Thoracic aorta (tissue), 2 donors: ENCODE measurements at regions not wholly inside any gene's neighbourhood (a gene's known extent, or its start where the extent isn't known, plus 50 kb on each side); places are given as distances from the start of the nearest gene placed in this dataset.

ENCODE experiments used
- ATAC-seq: fragments of 150-250 bp; one replicate; pipeline ENCODE4 v1.8.0; 2017; ENCODE audit warnings: low read depth; ENCODE audit not compliant: insufficient number of reproducible peaks, low FRiP score
- DNase-seq: peaks from one replicate; pipeline ENCODE4 v3.0.0-alpha.2; 2020; ENCODE audit warnings: low spot score
- H3K27ac ChIP-seq, 2 donors: fragments of 200-600 bp; sonication (generic); 1 replicate in 1 of 2; 2 replicates in 1 of 2; pipeline ENCODE4 v1.5.1; 2016; ENCODE audit warnings: mild to moderate bottlenecking in 2 of 2, moderate library complexity in 2 of 2
- H3K27me3 ChIP-seq: fragments of 200-600 bp; sonication (generic); replicated peaks from 2 replicates; pipeline ENCODE4 v1.6.0; 2016; ENCODE audit warnings: mild to moderate bottlenecking; ENCODE audit not compliant: insufficient read depth
- H3K36me3 ChIP-seq: fragments of 200-600 bp; sonication (generic); one replicate; pipeline ENCODE4 v1.5.1; 2016
- H3K4me1 ChIP-seq, 2 donors: fragments of 200-600 bp; sonication (generic); 1 replicate in 1 of 2; 2 replicates in 1 of 2; pipeline versions ENCODE4 v1.5.1 to v1.6.0; 2016; ENCODE audit warnings: low read depth in 2 of 2, mild to moderate bottlenecking in 1 of 2; ENCODE audit not compliant: control insufficient read depth in 1 of 2
- H3K4me3 ChIP-seq: fragments of 200-600 bp; sonication (generic); 2 replicates; pipeline ENCODE4 v1.5.1; 2016; ENCODE audit warnings: mild to moderate bottlenecking
- H3K9me3 ChIP-seq: fragments of 200-600 bp; sonication (generic); 2 replicates; pipeline ENCODE4 v1.5.1; 2016
- CTCF ChIP-seq: fragments of 200-600 bp; sonication (generic); IDR thresholded peaks from one replicate; pipeline ENCODE4 v1.5.1; 2019; ENCODE audit warnings: antibody characterized with exemption

GRCh38 chr16:85522842-85523601 is 90.1 kb upstream of the GSE1 start:
- peak; percentile 48 for ATAC-seq
- Histone ChIP-seq H3K27me3 (no peaks in the 10 kb centered on the region), H3K9me3 (no peaks in the 10 kb centered on the region), H3K27ac (no peak overlapping the region), H3K4me1 (peaks cover 2 to 26% of the 10 kb centered on the region in 2 donors), H3K36me3 (no peaks in the 10 kb centered on the region), H3K4me3 (peak overlapping the region; percentile 2)
- no peak for DNase-seq
- TF ChIP-seq CTCF = no peak

GRCh38 chr16:85523602-85524364 is 89.3 kb upstream of the GSE1 start:
- TF ChIP-seq CTCF = no peak
- ATAC-seq (no peak), DNase-seq (no peak)
- Histone ChIP-seq H3K27ac (no peak overlapping the region), H3K9me3 (no peaks in the 10 kb centered on the region), H3K4me1 (peaks cover 2 to 26% of the 10 kb centered on the region in 2 donors), H3K4me3 (peak overlapping the region; percentile 2), H3K36me3 (no peaks in the 10 kb centered on the region), H3K27me3 (no peaks in the 10 kb centered on the region)

- H3K4me1 ChIP-seq = peaks cover 2 to 26% of the 10 kb centered on the region in 2 donors
- DNase-seq = no peak
- no peaks in the 10 kb centered on the region for H3K27me3 ChIP-seq
- ATAC-seq = no peak
- H3K36me3 ChIP-seq = no peaks in the 10 kb centered on the region
- no peaks in the 10 kb centered on the region for H3K9me3 ChIP-seq
- no peak for TF ChIP-seq CTCF
- no peak overlapping the region for H3K27ac ChIP-seq
- peak overlapping the region; percentile 23 for H3K4me3 ChIP-seq
These were observed 88.8 kb upstream of the GSE1 start for GRCh38 chr16:85524365-85524629.

GRCh38 chr16:85524630-85525419 is 88.3 kb upstream of the GSE1 start:
- no peak for ATAC-seq
- Histone ChIP-seq H3K4me3 (peak overlapping the region; percentile 23), H3K36me3 (no peaks in the 10 kb centered on the region), H3K27ac (no peak overlapping the region), H3K4me1 (peaks cover 2 to 26% of the 10 kb centered on the region in 2 donors), H3K27me3 (no peaks in the 10 kb centered on the region), H3K9me3 (no peaks in the 10 kb centered on the region)
- no peak for DNase-seq
- no peak for TF ChIP-seq CTCF
